ENCODE measurements at regions not wholly inside any gene's neighbourhood (a gene's known extent, or its start where the extent isn't known, plus 50 kb on each side); places are given as distances from the start of the nearest gene placed in this dataset.

DNA sequence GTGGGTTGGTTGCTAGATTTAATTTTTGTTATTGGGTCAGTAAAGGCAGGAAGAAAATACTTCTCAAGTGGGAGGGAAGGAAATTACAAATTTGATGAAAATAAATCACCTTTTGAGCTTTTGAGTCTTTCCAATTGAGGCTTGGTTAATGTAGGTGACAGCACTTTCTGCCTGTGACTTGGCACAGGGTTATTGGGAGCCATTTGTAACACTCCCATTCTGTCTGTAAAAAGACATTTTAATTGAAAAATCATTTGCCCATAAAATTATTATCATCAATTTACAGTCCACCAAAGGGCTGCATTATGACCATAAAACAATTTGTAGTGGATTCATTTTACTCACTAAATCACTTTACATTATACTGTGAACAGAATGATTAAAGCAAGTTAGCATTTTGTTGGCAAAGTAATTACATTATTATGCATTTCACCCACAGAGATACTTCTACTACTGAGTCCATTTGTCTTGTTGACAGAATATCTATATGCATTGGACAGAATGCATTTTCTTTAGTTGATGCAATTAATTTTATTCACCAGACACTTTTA, 974.6 kb downstream of the UQCRFS1 start:
- no peak for DNase-seq (ENCODE audit: low read depth)

DNA sequence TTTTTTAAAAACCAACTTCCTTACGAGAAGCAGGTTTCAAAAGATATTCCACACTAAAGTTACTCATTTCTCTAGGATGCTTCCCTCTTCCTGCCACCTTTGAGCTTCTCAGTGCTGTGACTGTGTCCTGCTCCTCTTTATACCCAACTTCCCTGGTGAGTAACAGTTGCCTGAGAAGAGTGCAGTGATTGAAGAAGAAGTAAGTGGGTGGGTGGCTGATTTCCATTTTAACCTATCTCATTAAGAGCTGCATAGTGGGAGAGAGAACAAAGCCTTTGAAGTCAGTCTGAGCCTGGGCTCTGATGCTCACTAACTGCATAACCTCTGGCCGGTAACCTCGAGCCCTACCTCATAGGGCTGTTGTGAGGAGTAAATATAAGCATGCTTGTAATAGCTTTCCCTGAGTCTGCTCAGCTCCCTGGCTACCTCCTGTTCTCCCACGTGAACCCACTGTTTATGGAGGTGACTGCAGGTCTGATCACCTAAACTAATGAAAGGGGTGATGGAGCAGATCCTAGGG, 977.3 kb downstream of the UQCRFS1 start:
- DNase-seq (ENCODE audit: low read depth), result no peak

DNA sequence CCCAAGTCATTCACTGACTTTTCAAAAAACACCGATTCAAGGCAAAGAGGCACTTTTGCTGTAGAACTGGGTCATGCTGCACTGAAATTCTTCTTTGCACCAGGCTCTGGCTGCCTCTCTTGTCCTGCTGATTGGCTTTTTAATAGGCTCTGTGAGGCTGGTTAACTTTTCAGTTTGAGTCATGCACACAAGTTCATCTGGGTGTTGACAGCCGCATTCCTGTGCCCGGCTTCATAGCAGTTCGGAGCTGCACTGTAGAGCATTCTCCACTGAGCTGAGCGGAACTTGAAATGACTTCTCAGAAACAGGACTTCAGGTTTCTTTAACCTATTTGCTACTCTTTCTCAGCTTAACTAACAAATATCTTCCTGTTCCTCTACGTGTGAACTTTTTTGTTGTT, 978.3 kb downstream of the UQCRFS1 start:
- no peak for DNase-seq (ENCODE audit: low read depth)

DNA sequence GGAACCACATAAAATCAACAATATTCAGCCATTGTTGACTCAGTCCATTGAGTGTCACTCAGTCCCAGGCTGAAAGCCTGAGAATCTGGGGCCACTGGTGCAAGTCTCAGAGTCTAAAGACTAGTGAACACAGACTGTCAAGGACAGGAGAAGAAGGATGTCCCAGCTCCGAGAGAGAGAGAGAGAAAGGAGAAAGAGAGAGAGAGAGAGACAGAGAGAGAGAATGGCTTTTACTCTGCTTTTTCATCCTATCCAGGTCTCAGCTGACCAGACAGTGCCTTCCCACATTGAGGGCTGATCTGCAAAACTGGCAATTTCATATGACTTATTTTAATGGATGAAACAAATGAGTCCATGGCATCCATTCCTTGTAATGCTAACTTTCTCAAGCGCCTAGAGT, 984.1 kb downstream of the UQCRFS1 start:
- no peak for DNase-seq (ENCODE audit: low read depth)

DNA sequence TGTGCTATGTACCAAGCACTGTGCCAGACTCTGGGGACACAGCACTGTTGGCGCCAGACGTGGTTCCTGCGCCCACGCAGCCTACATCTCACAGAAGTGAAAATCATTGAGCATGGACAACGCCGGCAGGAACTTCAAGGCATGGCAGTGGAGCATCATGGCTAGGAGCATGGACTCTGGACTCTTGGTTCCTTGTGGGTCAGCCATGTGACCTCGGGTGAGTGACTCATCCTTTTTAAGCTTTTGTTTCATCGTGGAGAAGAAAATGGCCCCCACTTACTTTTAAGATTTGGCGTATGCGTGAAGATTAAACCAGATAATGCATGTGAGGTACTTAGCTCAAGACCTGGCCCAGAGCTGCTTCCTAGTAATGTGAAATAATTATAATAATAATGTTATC, 988.5 kb downstream of the UQCRFS1 start:
- no peak for DNase-seq (ENCODE audit: low read depth)

DNA sequence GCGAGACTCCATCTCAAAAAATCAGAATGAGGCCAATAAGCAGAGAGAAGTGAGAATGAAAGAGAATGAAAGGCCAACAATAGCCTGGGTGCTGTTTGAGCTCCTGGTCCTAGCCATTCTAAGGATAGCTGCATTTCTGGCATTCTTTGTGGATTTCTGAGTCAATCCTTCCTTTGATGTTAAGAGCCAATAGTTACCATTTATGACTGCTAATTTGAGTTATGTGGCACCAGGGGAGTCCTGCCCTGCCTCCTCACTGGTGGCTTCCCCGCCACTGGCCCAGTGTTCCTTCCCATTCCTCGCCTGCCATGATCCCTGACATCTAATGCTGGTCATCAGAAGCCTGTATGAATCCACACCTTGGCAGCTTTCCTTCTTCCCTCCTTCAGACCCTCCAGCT, 991.2 kb downstream of the UQCRFS1 start:
- DNase-seq (ENCODE audit: low read depth), result no peak

DNA sequence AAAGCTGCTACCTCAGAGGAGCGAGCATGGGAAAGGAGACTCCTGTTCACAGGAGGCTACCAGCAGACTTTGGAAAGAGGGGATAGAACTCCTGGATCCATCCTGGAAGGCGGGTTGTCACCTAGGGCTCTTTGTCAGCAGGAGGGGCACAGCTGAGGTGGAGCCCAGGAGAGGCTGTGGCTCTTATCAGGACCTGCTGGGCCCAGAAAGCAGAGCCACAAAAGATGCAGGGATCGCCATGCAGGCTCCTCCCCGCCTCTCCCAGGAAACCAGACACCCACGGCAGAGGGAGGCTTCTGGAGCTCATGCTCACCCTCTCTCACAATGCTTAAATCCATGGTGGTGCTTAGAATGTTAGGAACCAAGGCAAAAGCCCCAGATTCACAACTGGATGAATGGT, 994.2 kb downstream of the UQCRFS1 start:
- DNase-seq (ENCODE audit: low read depth), result no peak

DNA sequence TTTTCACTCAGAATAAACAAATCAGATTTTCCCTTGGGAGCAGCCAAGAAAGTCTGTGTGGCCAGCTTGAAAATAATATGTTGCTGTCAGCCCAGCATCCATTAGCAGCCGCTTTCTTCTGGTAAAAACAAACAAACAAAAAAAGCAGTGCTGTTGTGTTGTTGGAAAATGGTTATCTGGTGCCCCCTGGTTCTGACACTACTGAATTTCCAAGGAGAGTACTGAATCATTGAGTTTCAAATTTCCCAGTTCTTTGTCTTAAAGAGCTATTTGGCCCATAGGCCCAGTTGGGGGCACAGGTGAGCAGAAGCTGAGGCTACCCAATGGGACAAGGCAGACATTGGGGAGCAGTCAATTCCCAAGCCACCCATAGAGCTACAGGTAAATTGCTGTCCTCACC, 995.9 kb downstream of the UQCRFS1 start:
- no peak for DNase-seq (ENCODE audit: low read depth)

DNA sequence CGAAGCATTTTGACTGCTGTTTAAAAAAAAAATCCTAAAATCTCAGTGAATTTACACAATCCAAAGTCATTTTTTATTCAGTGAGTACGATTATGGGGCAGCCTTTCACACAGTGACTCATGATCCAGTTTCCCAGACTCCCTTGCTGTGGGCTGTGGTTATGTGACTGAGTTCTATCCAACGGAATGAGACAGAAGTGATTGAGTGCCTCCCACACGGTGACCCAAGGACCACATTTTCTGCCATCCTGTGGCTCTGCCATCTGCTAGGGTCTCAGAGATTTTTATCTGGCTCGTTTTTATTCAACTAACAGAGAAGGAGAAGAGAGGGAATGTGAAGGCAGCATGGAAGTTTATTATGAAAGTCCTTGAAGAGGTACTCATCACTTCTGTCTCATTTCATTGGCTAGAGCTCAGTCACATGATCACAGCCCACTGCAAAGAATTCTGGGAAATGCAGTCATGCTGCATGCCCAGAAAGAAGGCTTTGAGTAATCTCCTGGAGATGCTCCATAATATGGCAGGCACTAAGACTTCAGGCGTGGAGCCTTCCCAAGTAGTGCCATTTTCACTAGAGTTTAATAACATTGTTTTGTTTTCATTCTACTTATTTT, 999.4 kb downstream of the UQCRFS1 start:
- no peak for DNase-seq (ENCODE audit: low read depth)

DNA sequence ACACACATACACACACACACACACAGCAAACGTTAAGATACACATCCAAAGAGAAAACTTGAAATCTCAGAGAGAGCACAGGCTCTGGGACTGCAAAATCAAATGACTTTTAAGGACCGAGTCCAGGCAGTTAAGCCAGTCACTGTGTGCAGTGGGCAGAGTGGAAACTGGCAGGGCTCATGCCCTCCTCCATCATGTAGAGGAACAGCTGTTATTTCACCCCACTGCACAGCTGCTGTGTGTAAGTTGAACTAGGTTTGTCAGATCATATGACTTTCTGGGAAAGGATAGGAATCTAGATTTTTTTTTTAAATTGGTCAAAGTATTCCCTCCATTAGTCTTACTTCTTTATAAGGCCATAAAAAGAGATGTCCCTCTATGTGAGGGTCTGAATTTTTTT, 1002.1 kb downstream of the UQCRFS1 start:
- DNase-seq (ENCODE audit: low read depth), result no peak

DNA sequence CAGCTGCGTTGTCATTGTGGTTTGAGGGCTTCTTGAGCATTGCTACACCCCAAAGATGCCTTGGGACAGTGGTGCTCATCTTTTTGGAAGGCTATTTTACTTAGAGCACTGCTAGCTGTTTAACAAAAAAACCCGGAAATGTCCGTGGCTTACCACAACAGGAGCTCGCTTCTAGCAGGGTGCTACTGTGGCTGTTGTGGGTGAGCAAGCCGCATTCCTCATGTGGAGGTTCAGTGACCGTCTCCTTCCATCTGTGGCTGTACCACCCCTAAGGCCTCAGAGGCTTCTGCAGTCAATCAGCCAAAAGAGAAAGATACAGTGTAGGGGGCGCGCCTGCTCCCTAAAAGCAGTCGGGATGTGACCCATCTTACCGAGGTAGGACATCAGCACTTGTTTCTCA, 1004.2 kb downstream of the UQCRFS1 start:
- no peak for DNase-seq (ENCODE audit: low read depth)

DNA sequence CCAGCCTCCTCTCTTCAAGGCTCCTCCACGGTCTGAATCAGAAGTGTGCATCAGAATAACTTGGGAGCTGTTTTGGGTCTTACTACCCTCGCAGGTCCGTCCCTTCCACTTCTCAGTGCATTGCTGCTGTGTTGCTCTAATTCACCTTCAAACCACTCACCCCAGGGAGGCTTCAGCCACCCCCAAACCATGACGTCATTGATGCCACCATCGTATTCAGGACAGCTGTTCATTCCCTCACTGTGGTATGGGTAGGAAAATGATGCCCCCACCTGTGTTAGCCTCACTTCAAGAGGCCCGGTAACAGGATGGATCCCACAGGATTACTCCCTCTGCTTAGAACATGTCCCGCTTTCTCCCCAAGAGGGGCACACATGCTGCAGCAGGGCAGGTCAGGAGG, 1005.7 kb downstream of the UQCRFS1 start:
- no peak for DNase-seq (ENCODE audit: low read depth)

DNA sequence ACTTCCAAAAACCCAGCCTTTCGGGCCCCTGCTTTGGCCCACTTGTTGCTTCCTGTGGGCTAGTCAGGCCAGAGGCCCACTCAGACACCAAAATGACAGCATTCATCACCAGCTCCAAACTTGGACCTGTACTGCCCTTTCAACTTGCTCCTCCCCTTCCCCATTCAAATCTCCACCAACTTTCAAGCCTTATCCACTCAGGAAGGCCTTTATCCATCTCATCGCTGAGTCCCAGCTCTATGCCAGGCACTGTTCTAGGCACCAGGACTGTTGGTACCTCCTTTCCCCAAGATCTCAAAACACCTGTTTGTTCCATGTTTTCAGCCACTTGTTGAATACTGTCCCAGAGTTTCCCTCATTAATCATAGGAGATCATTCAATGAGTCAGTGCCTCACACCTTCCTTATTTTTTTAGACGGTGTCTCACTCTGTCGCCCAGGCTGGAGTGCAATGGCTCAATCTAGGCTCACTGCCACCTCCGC, 1011.4 kb downstream of the UQCRFS1 start:
- DNase-seq (ENCODE audit: low read depth), result no peak

DNA sequence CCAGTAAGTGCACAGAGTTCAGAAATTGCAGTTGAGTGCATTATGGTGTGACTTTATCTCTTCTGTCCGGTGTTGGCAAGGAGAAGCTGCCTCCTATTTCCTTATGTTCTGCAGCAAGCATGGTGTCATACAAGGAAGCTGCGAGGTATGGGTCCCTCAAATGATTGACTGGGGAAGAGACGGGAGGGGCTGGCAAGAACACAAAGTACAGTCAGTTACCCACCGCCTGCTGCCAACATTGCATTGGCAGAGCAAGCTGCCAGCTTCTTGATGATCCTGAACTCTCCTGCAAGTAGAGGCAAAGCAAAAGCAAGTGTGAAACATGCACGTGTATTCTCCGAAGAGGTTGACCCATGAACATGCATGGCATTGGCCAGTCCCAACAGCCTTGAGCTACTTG, 1013.6 kb downstream of the UQCRFS1 start:
- no peak for DNase-seq (ENCODE audit: low read depth)

DNA sequence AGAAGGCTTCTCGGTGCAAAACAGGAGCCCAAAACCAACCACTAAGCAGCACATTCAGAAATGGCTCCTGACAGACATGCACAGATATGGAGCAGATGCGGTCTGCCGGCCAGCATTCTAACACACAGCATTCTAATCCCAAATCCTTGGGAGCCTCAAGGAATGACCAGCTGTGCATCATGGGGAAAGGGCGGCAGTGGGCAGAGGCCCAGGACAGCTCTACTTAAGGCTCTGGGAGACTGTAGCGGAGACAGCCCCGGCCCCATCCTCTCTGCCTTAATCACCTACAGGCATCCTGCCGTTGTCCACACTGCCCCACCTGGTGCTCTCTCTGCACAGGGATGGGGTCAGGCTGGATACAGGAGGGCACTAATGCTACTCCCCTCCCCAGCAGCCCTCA, 1016.0 kb downstream of the UQCRFS1 start:
- no peak for DNase-seq (ENCODE audit: low read depth)

DNA sequence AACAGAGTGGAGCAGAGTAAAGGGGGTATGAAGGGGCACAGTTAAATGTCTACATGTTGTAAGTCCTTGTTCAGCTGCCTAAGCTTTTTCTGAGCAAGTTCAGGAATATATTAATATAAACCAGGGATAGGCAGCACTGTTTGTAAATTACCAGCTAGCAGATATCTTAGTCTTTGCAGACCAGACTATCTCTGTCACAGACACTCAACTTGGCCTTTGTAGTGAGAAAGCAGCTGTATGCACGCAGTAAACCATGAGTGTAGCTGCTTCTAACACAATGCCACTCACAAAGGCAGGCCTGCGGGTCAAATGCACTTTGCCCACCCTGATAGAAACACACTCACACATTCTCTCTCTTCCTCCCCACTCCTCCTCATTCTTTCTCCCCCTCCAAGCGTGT, 1016.9 kb downstream of the UQCRFS1 start:
- DNase-seq (ENCODE audit: low read depth), result no peak

DNA sequence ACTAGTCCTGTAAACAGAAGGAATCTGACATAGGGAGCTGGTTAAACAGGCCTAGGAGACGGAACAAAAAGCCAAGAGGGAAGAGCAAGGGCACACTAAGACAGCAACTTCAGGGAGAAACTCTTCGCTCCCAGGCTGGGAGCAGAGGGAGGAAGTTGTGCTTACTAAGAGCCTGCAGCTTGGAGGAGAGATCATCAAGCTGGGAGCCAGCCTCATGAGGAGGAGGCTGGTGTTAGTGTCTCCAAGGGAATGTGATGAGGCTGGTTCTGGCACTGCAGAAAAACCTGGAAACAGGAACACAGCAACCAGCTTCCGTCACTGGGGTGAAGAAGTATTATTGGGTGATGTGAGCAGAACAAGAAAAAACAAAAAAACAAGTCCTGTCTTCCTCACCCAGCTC, 1027.3 kb downstream of the UQCRFS1 start:
- DNase-seq (ENCODE audit: low read depth), result no peak

DNA sequence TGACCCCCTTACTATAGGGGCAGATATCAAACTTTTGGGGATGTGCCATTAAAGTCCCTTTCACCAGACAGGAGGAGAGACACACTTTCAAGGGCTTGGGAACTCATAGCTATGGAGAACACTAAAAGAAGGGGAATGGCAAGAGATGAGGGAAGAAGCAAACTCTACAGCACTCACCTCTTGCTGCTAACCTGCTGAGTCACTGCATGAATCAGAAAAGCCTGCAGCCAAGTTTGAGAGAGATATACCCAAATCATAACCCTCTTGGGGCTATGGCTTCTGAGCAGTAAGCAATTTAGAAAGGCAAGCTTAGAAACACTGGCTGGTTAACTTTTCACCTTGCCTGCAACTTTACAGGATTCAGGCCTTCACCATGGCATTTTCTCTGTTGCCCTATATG, 1028.0 kb downstream of the UQCRFS1 start:
- DNase-seq (ENCODE audit: low read depth), result no peak

DNA sequence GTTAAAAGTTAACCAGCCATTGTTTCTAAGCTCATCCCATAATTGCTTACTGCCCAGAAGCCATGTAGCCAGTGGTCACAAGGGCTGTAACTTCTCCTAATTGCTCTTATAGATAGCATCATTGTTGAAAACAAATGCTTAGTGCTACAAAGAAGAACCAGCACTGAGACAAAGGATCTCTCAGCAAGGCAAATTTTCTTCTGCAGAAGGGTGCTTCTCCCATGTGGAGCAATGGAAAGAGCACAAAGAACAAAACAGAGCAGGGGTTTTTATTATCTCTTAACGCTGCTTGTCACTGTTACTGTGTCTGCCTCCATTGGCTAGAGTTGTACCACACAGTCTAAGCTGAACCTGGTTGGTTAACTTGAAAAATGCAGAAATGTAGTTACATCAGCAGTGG, 1036.8 kb downstream of the UQCRFS1 start:
- no peak for DNase-seq (ENCODE audit: low read depth)

DNA sequence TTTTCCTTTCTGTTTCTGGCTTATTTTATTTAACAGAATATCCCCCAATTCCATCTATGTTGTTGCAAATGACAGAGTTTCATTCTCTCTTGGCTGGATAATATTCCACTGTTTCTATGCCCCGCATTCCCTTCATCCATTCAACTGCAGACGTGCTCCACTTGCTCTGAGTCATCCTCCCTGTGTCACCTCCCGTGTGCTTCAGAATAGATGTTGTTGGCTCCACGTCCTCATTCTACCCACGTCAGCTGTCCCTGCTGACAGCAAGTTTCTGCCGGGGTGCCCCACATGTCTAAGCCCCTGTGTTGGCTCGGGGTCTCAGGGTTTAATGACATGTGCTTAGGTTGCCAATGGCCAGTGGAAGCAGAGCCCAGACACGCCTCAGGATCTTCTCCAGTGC, 1041.0 kb downstream of the UQCRFS1 start:
- DNase-seq (ENCODE audit: low read depth), result no peak

DNA sequence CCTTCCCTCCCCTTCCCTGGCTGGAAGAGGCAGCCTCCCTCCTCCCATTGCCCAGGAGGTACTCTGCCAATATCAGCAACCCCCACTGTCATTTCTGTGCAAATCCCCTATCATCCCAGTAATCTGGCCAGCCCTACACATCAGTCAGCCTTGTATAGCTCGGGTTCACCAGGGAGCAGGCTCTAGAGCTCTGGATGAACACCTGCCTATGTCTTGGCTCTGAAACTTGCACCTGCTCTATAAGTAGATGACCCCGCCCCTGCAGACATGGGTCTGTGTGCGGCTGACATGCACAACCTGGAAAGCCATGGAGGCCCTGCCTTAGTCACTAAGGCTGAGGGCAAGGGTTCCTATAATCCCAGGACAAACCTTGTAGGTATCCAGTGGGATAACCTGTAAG, 1042.9 kb downstream of the UQCRFS1 start:
- no peak for DNase-seq (ENCODE audit: low read depth)

DNA sequence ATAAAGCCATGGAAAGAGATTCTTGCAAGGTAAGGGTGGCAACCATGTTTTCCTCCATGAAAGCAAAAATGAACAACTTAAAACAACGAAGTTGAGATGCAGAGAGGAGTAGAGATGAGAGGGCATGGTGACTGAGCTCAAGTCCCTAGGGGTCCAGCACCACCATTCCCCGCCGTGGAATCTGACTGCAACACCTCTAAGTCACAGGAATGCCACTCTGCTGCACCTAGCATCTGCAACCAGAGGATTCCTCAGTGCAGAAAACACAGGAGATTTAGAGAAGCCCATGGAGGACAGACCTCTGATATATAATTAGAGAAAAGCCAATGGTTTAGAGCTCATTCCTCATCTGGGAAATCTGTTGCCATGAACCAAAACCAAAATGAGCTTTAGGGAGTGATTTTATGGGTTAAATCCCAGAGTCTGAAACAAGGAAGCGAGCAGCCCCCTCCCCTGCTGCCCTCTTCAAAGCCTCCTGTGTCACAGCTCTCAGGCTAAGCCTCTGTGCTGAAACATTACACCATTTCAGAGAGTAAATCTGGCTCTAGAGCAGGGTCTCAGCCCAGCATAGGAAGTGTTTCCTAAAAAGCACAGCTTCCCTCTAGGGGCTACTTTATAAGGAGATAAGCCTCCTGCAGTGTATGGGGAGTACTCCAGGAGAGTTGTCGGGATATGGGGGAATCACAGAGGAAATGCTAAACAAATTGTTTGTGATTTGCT, 1043.6 kb downstream of the UQCRFS1 start:
- DNase-seq (ENCODE audit: low read depth), result no peak

DNA sequence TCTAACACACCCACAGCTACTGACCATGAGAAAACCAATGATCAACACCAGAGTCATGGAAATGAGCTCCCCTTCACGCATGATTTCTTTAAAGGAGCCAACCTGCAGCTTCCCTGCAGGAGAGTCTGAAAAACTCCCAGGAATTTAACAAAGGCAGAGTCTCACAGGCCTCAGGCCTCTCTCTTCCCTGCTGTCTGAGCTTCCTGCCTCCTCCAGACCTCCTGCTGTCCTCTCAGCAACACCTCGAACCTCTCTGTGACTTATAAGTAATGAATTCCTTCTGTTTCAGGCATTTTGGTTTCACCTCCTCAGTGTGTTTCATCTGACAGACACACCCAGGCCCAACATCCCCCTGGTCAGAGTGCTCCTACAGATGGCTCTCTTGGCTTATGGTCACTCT, 1044.4 kb downstream of the UQCRFS1 start:
- DNase-seq (ENCODE audit: low read depth), result no peak

DNA sequence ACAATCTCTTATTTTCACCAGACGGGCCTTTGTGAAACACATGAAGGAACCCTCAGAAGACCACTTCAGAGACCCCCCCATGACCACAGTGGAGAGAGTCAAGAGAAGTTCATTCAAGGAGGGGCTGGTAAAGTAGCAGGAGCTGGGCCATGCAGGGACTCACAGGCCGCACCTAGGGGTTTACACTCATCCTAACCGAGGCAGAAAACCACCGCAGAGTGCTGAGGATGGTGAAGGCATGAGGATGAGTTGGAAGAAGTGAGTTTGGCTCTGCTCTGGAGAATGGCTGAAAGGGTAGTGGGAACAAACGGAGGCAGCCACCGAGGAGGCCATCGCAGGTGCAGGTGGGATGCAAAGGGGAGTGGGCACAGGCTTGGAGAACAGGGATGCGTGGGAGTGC, 1046.9 kb downstream of the UQCRFS1 start:
- DNase-seq (ENCODE audit: low read depth), result no peak

Measured in fibroblast of gingiva (primary cell).